IMR-90 (cell line): ENCODE measurements at regions not wholly inside any gene's neighbourhood (a gene's known extent, or its start where the extent isn't known, plus 50 kb on each side); places are given as distances from the start of the nearest gene placed in this dataset.

Experiments used
- ATAC-seq: fragments of 200-7000 bp; cut with Tn5 transposase; 2 replicates; pipeline ENCODE4 v1.9.1; 2020; ENCODE audit warnings: low read depth, mild to moderate bottlenecking, moderate library complexity
- BruUV-seq: library from RNA; stranded (reverse); fragments of 400-500 nt; replicated peaks from 2 replicates; lab custom pipeline; 2021; lab: Mats Ljungman, UMichigan
- CTCF ChIA-PET: fragments of 300-600 bp; formaldehyde crosslinking; extraction: SDS; loops from one replicate; lab custom pipeline; 2021; ENCODE audit warnings: antibody characterized with exemption; lab: Yijun Ruan, JAX
- POLR2A ChIA-PET: fragments of 300-600 bp; sonication (Branson Sonifier 250); formaldehyde crosslinking; loops from one replicate; lab custom pipeline; 2022; ENCODE audit warnings: antibody characterized with exemption; ENCODE audit not compliant: unreplicated experiment; lab: Charles Lee
- DNase-seq: peaks from one replicate; pipeline ENCODE4 v3.0.0; 2013
- H2AFZ ChIP-seq: replicated peaks from 2 replicates; pipeline ENCODE3; 2013; ENCODE audit warnings: low read length, mild to moderate bottlenecking; ENCODE audit not compliant: poor library complexity
- H2AK5ac ChIP-seq: 2 replicates; pipeline ENCODE4 v1.6.1; 2013; ENCODE audit warnings: low read depth, low read length, inconsistent platforms
- H2AK9ac ChIP-seq: replicated peaks from 2 replicates; pipeline ENCODE3; 2013; ENCODE audit warnings: mild to moderate bottlenecking, low read depth, low read length, moderate library complexity; ENCODE audit not compliant: poor library complexity
- H2BK120ac ChIP-seq: 2 replicates; pipeline ENCODE4 v1.6.1; 2013; ENCODE audit warnings: low read depth, low read length, inconsistent platforms
- H2BK15ac ChIP-seq: 3 replicates; pipeline ENCODE4 v1.6.1; 2013; ENCODE audit warnings: low read depth, low read length, inconsistent platforms
- H2BK20ac ChIP-seq: 2 replicates; pipeline ENCODE4 v1.6.1; 2013; ENCODE audit warnings: low read depth, mild to moderate bottlenecking, inconsistent platforms, low read length, moderate library complexity
- H2BK5ac ChIP-seq: 2 replicates; pipeline ENCODE4 v1.6.1; 2013; ENCODE audit warnings: mild to moderate bottlenecking, low read depth, low read length, inconsistent platforms; ENCODE audit not compliant: poor library complexity, severe bottlenecking
- H3K14ac ChIP-seq: replicated peaks from 2 replicates; pipeline ENCODE4 v1.6.1; 2013; ENCODE audit warnings: low read depth, low read length, inconsistent platforms
- H3K18ac ChIP-seq: 2 replicates; pipeline ENCODE4 v1.6.1; 2013; ENCODE audit warnings: low read depth, low read length, control low read depth
- H3K23ac ChIP-seq: 2 replicates; pipeline ENCODE4 v1.6.1; 2013; ENCODE audit warnings: low read depth, low read length, inconsistent platforms
- H3K27ac ChIP-seq: 2 replicates; pipeline ENCODE4 v1.5.1; 2013; ENCODE audit warnings: mild to moderate bottlenecking, control low read depth, low read length; ENCODE audit not compliant: insufficient read depth
- H3K27me3 ChIP-seq: 2 replicates; pipeline ENCODE4 v1.6.1; 2013; ENCODE audit warnings: low read length; ENCODE audit not compliant: control insufficient read depth, insufficient read depth
- H3K36me3 ChIP-seq: 2 replicates; pipeline ENCODE4 v1.6.1; 2013; ENCODE audit warnings: low read length, mixed read lengths; ENCODE audit not compliant: control insufficient read depth, insufficient read depth
- H3K4ac ChIP-seq: 2 replicates; pipeline ENCODE4 v1.6.1; 2013; ENCODE audit warnings: low read depth, low read length, inconsistent platforms
- H3K4me1 ChIP-seq: 2 replicates; pipeline ENCODE4 v1.6.1; 2013; ENCODE audit warnings: low read length, mixed read lengths; ENCODE audit not compliant: control insufficient read depth, insufficient read depth
- H3K4me2 ChIP-seq: 2 replicates; pipeline ENCODE4 v1.6.1; 2013; ENCODE audit warnings: low read depth, mild to moderate bottlenecking, control low read depth, low read length, moderate library complexity
- H3K4me3 ChIP-seq: 2 replicates; pipeline ENCODE4 v1.5.1; 2013; ENCODE audit warnings: low read depth, mild to moderate bottlenecking, control low read depth, low read length, moderate library complexity; ENCODE audit not compliant: insufficient read depth
- H3K56ac ChIP-seq: 2 replicates; pipeline ENCODE4 v1.6.1; 2013; ENCODE audit warnings: low read length, inconsistent platforms; ENCODE audit not compliant: insufficient read depth; ENCODE audit errors: extremely low read depth
- H3K79me1 ChIP-seq, 2 experiments: 2 replicates each; pipeline ENCODE4 v1.6.1; 2013; ENCODE audit warnings: low read length in 2 of 2, inconsistent platforms in 1 of 2, low read depth in 1 of 2
- H3K9ac ChIP-seq: 2 replicates; pipeline ENCODE4 v1.6.1; 2013; ENCODE audit warnings: low read depth, low read length, control low read depth
- H3K9me1 ChIP-seq: 2 replicates; pipeline ENCODE4 v1.6.1; 2013; ENCODE audit warnings: low read length, inconsistent platforms; ENCODE audit not compliant: insufficient read depth
- H3K9me3 ChIP-seq: 2 replicates; pipeline ENCODE4 v1.6.1; 2013; ENCODE audit warnings: low read length; ENCODE audit not compliant: control insufficient read depth, insufficient read depth
- H4K20me1 ChIP-seq: 2 replicates; pipeline ENCODE4 v1.6.1; 2013; ENCODE audit warnings: low read length, inconsistent platforms; ENCODE audit not compliant: insufficient read depth
- H4K5ac ChIP-seq: 2 replicates; pipeline ENCODE4 v1.6.1; 2013; ENCODE audit warnings: mild to moderate bottlenecking, low read depth, low read length, control low read depth
- H4K8ac ChIP-seq, 2 experiments: 2 replicates each; pipeline ENCODE4 v1.6.1; 2013; ENCODE audit warnings: low read depth in 2 of 2, low read length in 2 of 2, control low read depth in 1 of 2, inconsistent platforms in 1 of 2
- H4K91ac ChIP-seq: 2 replicates; pipeline ENCODE4 v1.6.1; 2013; ENCODE audit warnings: low read depth, low read length, inconsistent platforms; ENCODE audit not compliant: insufficient read depth
- BHLHE40 ChIP-seq: fragments of 150-350 bp; IDR thresholded peaks from 2 replicates; pipeline ENCODE4 v1.6.1; 2016; ENCODE audit warnings: mild to moderate bottlenecking, low read depth, low read length
- CEBPB ChIP-seq: IDR thresholded peaks from 2 replicates; pipeline ENCODE4 v1.6.1; 2012; ENCODE audit warnings: low read depth, low read length, improper control_type of control experiment
- CHD1 ChIP-seq: IDR thresholded peaks from 2 replicates; pipeline ENCODE4 v1.6.1; 2012; ENCODE audit warnings: low read depth, low read length, improper control_type of control experiment
- CTCF ChIP-seq: conservative IDR thresholded peaks from 2 replicates; pipeline ENCODE4 v1.5.1; 2012; ENCODE audit warnings: mild to moderate bottlenecking, low read depth, low read length, improper control_type of control experiment
- ELK1 ChIP-seq: fragments of 150-350 bp; IDR thresholded peaks from 2 replicates; pipeline ENCODE4 v1.6.1; 2016; ENCODE audit warnings: low read depth, mild to moderate bottlenecking, low read length, moderate library complexity, borderline replicate concordance
- FOS ChIP-seq: fragments of 150-350 bp; IDR thresholded peaks from 2 replicates; pipeline ENCODE4 v1.6.1; 2016; ENCODE audit warnings: low read depth, low read length
- MAFK ChIP-seq: IDR thresholded peaks from 2 replicates; pipeline ENCODE4 v1.6.1; 2012; ENCODE audit warnings: low read depth, low read length, improper control_type of control experiment
- MAZ ChIP-seq: IDR thresholded peaks from 2 replicates; pipeline ENCODE4 v1.6.1; 2012; ENCODE audit warnings: low read depth, mild to moderate bottlenecking, low read length, improper control_type of control experiment, moderate library complexity, borderline replicate concordance
- MXI1 ChIP-seq: IDR thresholded peaks from 2 replicates; pipeline ENCODE4 v1.6.1; 2012; ENCODE audit warnings: low read depth, mild to moderate bottlenecking, low read length, moderate library complexity, borderline replicate concordance
- NFE2L2 ChIP-seq: fragments of 150-350 bp; IDR thresholded peaks from 2 replicates; pipeline ENCODE4 v1.6.1; 2016; ENCODE audit warnings: low read depth, mild to moderate bottlenecking, low read length
- POLR2A ChIP-seq: IDR thresholded peaks from 2 replicates; pipeline ENCODE4 v1.6.1; 2012; ENCODE audit warnings: mild to moderate bottlenecking, low read depth, low read length
- RAD21 ChIP-seq: IDR thresholded peaks from 2 replicates; pipeline ENCODE4 v1.6.1; 2012; ENCODE audit warnings: low read length, improper control_type of control experiment
- RCOR1 ChIP-seq: IDR thresholded peaks from 2 replicates; pipeline ENCODE4 v1.6.1; 2012; ENCODE audit warnings: mild to moderate bottlenecking, low read length, improper control_type of control experiment; ENCODE audit not compliant: insufficient replicate concordance
- RFX5 ChIP-seq: IDR thresholded peaks from 2 replicates; pipeline ENCODE4 v1.8.0; 2012; ENCODE audit warnings: low read depth, mild to moderate bottlenecking, low read length, moderate library complexity
- SMC3 ChIP-seq: fragments of 150-350 bp; IDR thresholded peaks from 2 replicates; pipeline ENCODE4 v1.6.1; 2016; ENCODE audit warnings: low read depth, mild to moderate bottlenecking, antibody characterized with exemption, low read length, moderate library complexity
- USF2 ChIP-seq: fragments of 150-350 bp; IDR thresholded peaks from 2 replicates; pipeline ENCODE4 v1.6.1; 2017; ENCODE audit warnings: mild to moderate bottlenecking, antibody characterized with exemption, low read length, low read depth
- WGBS, 2 experiments: methylation state at CpG; one replicate each; pipeline versions ENCODE4 v1.1.5 to v1.1.7; 2013; ENCODE audit warnings: missing lambda C conversion rate in 2 of 2; ENCODE audit not compliant: insufficient read length in 1 of 2; ENCODE audit errors: extremely low coverage in 2 of 2; 5-methylcytosine and 5-hydroxymethylcytosine counted together
- dilution Hi-C: fragments of 300-500 bp; cut with HindIII; formaldehyde crosslinking; loops from one replicate; pipeline ENCODE4 v1.14.3; 2018; ENCODE audit warnings: low sequenced_read_pairs; ENCODE audit not compliant: unreplicated experiment
- in situ Hi-C: fragments of 300-500 bp; cut with MboI; formaldehyde crosslinking; loops from 3 replicates; pipeline ENCODE4 v1.14.3; 2019; ENCODE audit warnings: low sequenced_read_pairs, inconsistent platforms, mixed read lengths
- intact Hi-C: fragments of 100-400 bp; cut with micrococcal nuclease; formaldehyde crosslinking; loops from 2 replicates; pipeline ENCODE4 v1.10.0; 2022

GRCh38 chr5:101429241-101429640 is 526.2 kb upstream of the ST8SIA4 start:
- H3K4me1 ChIP-seq: no peaks in the 10 kb centered on the region
- intact Hi-C loops: no loop called here

More at GRCh38 chr5:101429241-101429640, 526.2 kb upstream of the ST8SIA4 start:
- Histone ChIP-seq H2BK120ac (no peak overlapping the region), H2AK5ac (no peak overlapping the region), H4K20me1 (no peaks in the 10 kb centered on the region), H2BK5ac (no peak overlapping the region), H3K4ac (no peak overlapping the region), H4K5ac (no peak overlapping the region), H3K9me1 (no peaks in the 10 kb centered on the region), H3K9ac (no peak overlapping the region), H2AFZ (no peak overlapping the region), H4K91ac (no peak overlapping the region), H3K27ac (no peak overlapping the region), H3K36me3 (no peaks in the 10 kb centered on the region), H3K4me2 (no peak overlapping the region), H3K14ac (no peak overlapping the region), H2BK15ac (no peak overlapping the region), H3K23ac (no peak overlapping the region), H4K8ac (no peak overlapping the region), H3K79me1 (no peaks in the 10 kb centered on the region), H3K56ac (no peak overlapping the region), H2AK9ac (no peak overlapping the region), H3K4me3 (no peak overlapping the region), H3K9me3 (no peaks in the 10 kb centered on the region), H2BK20ac (peak overlapping the region; percentile 11; the same call in 1 of the 2 replicates), H3K27me3 (no peaks in the 10 kb centered on the region), H3K18ac (no peak overlapping the region)
- no CpG with 5 or more reads among the region's 1 CpG for WGBS, 2 experiments
- peak; percentile 63 for ATAC-seq
- TF ChIP-seq CHD1 (no peak), BHLHE40 (no peak), SMC3 (no peak), USF2 (no peak), MXI1 (no peak), POLR2A (no peak), RFX5 (no peak), NFE2L2 (no peak), RAD21 (no peak), RCOR1 (no peak), MAZ (no peak), FOS (no peak), ELK1 (no peak), MAFK (no peak), CTCF (no peak), CEBPB (no peak)
- DNase-seq: peak; percentile 62
- ChIA-PET CTCF (no interaction called here), POLR2A (no interaction called here)
- in situ Hi-C loops (no loop called here), dilution Hi-C loops (no loop called here)
- BruUV-seq: no TSS peak
